IPS-18a (cell line): ENCODE measurements at regions not wholly inside any gene's neighbourhood (a gene's known extent, or its start where the extent isn't known, plus 50 kb on each side); places are given as distances from the start of the nearest gene placed in this dataset.

Experiments
- H3K27ac ChIP-seq: one replicate; pipeline ENCODE4 v1.5.1; 2013; ENCODE audit warnings: low read length
- H3K27me3 ChIP-seq: one replicate; pipeline ENCODE4 v1.6.1; 2013; ENCODE audit warnings: mild to moderate bottlenecking, low read length; ENCODE audit not compliant: control insufficient read depth, insufficient read depth
- H3K36me3 ChIP-seq: one replicate; pipeline ENCODE4 v1.6.1; 2013; ENCODE audit warnings: low read depth, low read length; ENCODE audit not compliant: control insufficient read depth
- H3K4me1 ChIP-seq: one replicate; pipeline ENCODE4 v1.6.1; 2013; ENCODE audit warnings: low read depth, low read length; ENCODE audit not compliant: control insufficient read depth
- H3K4me3 ChIP-seq: one replicate; pipeline ENCODE4 v1.5.1; 2013; ENCODE audit warnings: low read length
- H3K9ac ChIP-seq: one replicate; pipeline ENCODE4 v1.6.1; 2013; ENCODE audit warnings: mild to moderate bottlenecking, low read length, moderate library complexity
- H3K9me3 ChIP-seq: one replicate; pipeline ENCODE4 v1.6.1; 2013; ENCODE audit warnings: low read depth, low read length; ENCODE audit not compliant: control insufficient read depth

DNA sequence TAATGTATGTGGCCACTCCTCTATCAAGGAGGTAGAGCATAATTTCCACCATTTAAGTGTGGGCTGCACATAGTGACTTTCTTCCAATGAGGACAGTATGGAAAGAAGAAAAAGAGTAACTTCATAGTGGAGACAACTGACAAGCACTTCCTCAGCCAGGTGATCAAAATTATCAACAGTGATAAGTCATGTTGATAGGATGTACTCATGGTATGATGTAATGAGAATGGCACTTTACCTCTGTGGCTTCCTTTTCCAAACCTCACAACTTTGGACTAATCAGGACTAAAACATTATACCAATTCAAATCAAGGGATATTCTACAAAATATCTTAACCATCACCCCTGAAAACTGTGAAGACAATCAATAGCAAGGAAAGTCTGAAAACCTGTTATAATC, 302.3 kb upstream of the CITED2 start:
- Histone ChIP-seq H3K36me3 (no peaks in the 10 kb centered on the region), H3K27me3 (no peaks in the 10 kb centered on the region), H3K27ac (no peak overlapping the region), H3K9me3 (no peaks in the 10 kb centered on the region), H3K9ac (no peak overlapping the region), H3K4me3 (no peak overlapping the region), H3K4me1 (no peaks in the 10 kb centered on the region)

DNA sequence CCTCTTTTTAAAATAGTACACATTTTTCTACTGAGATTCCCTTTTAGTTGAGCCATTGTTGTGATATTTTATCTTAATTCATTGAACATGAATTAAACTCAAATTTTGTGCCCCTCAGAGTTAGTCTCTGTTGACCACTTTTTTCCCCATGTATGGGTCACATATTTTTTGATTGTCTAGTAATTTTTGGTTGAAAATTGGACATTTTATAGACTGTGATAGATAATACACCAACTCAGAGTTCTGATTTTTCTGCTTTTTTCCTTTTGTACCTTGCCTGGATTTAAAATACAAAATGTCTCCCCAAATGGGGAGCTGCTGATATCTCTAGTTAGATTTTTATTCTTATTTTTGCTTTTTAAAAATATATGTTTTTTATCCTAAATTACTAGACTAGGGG, 291.8 kb upstream of the CITED2 start:
- Histone ChIP-seq H3K27ac (no peak overlapping the region), H3K9me3 (no peaks in the 10 kb centered on the region)

DNA sequence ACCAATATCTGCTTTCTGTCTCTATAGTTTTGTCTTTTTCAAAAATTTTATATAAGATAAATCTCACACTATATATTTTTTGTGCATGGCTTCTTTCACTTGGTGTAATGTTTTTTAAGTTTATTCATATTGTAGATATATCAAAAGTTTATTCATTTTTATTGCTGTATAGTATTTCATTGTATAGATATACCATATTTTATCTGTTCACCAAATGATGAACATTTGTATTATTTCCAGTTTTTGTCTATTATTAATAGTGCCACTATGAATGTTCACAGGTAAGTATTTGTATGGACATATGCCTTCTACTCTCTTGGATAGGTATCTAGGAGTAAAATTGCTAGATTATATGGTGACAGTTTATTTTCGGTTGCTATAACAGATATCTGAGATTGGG, 289.5 kb upstream of the CITED2 start:
- Histone ChIP-seq H3K9me3 (no peaks in the 10 kb centered on the region), H3K9ac (no peak overlapping the region), H3K27ac (no peak overlapping the region), H3K4me3 (no peak overlapping the region), H3K4me1 (no peaks in the 10 kb centered on the region), H3K36me3 (no peaks in the 10 kb centered on the region), H3K27me3 (no peaks in the 10 kb centered on the region)

More for the DNA sequence above, 291.8 kb upstream of the CITED2 start:
- no peaks in the 10 kb centered on the region for H3K4me1 ChIP-seq
- H3K27me3 ChIP-seq = no peaks in the 10 kb centered on the region
- H3K9ac ChIP-seq = no peak overlapping the region
- H3K36me3 ChIP-seq = no peaks in the 10 kb centered on the region
- H3K4me3 ChIP-seq = no peak overlapping the region

DNA sequence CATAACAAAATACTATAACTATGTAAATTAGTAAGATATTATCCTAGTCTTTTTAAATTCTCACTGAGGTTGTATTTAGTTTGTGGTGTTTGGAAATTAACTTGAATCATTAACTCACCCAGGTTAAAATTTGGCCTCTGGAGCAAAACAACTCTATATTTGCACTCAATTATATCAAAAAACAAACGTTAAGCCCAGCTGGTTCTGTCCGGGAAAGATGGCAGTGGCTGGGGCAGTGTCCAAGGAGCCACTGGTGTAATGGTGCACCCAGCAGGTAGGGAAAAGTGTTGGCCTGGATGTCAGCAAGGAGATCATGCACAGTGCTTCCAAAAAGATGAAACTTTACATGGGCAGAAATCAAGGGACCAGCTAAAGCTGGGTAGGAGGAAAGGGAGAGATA, 285.3 kb upstream of the CITED2 start:
- Histone ChIP-seq H3K27ac (no peak overlapping the region), H3K9me3 (no peaks in the 10 kb centered on the region), H3K9ac (no peak overlapping the region), H3K4me1 (peaks cover 13% of the 10 kb centered on the region), H3K36me3 (no peaks in the 10 kb centered on the region), H3K27me3 (no peaks in the 10 kb centered on the region), H3K4me3 (no peak overlapping the region)

DNA sequence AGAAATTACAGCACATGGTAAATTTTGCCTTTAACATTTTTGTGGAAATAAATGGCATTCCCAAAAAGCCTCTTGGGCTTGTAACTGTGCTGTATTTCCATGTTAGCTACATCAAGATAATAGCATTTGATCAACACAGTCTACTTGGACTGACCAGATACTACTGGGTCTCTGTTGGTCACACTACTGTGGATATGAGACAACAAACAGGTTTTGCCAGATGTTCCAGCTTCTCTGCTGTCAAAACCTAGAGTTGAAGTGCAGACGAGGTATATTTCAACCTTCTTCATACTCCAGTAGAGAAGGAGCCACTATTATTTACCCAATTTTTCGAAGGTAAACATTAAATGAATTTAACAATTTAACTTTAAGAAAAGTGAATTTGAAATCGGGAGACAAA, 284.7 kb upstream of the CITED2 start:
- no peaks in the 10 kb centered on the region for H3K27me3 ChIP-seq
- H3K36me3 ChIP-seq = no peaks in the 10 kb centered on the region
- no peak overlapping the region for H3K9ac ChIP-seq
- peaks cover 14% of the 10 kb centered on the region for H3K4me1 ChIP-seq
- no peak overlapping the region for H3K27ac ChIP-seq
- no peaks in the 10 kb centered on the region for H3K9me3 ChIP-seq
- H3K4me3 ChIP-seq = no peak overlapping the region

DNA sequence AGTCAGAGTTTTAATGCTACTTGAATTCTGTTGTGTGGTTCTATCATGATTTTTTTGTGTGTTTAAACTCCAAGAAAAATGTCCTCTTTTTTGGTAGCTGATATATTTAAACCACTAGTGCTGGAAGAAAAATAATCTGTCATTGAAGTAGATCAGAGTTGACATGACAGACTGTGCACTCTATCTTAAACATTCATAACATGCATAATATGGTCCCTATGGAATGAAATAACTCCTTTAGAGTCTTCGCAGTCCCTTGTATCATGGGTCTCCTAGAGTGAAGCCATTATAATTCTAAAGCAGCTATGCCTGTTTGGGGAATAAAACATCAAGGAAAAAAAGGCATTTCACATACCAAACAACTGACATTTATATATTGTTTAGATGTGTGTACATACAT, 282.7 kb upstream of the CITED2 start:
- H3K9ac ChIP-seq = no peak overlapping the region
- H3K9me3 ChIP-seq = no peaks in the 10 kb centered on the region
- peaks cover 17% of the 10 kb centered on the region for H3K4me1 ChIP-seq
- H3K36me3 ChIP-seq = no peaks in the 10 kb centered on the region
- H3K27ac ChIP-seq = no peak overlapping the region
- H3K27me3 ChIP-seq = no peaks in the 10 kb centered on the region
- no peak overlapping the region for H3K4me3 ChIP-seq

DNA sequence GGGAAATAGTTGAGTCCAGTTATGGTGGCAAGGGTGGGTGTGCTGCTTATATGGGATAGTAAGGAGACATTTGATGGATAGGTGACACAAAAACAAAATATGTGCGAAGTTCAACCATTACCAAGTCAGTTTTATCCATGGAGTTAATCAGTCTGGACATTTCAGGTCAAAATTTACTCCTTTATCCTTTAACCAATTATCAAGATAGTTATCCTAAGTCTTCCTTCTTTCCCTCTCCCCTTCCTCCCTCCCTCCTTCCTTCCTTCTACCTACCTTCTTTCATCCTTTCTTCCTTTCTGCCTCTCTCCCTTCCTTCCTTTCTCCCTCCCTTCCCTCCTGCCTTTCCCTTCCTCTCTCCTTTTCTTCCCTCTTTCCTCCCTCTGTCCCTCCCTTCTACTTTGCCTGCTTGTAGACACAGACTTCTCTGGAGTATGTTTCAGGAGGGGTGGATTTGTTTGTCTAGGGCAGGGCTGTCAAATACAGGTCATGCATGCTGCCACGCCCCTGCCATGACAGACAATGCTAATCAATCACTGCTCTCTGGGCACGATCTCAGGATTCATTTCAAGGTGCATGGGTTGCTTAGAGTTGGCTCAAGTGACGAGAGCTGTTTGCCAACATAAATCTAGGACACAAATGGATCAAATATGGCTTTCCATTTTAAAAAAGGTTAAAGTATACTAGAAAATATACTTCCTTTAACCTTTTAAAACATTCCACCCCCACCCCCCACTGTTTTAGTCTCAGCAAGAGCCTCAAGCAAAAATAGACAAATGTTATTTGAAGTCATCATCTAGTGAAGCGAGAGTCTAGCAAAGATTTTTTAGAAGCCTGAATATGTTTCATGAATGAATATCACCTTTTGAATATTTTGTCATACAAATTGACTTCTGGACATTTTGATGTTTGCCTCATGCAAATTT, 281.6 kb upstream of the CITED2 start:
- Histone ChIP-seq H3K9me3 (no peaks in the 10 kb centered on the region), H3K36me3 (no peaks in the 10 kb centered on the region), H3K4me1 (peaks cover 17% of the 10 kb centered on the region), H3K27ac (no peak overlapping the region), H3K4me3 (no peak overlapping the region), H3K27me3 (no peaks in the 10 kb centered on the region), H3K9ac (no peak overlapping the region)

DNA sequence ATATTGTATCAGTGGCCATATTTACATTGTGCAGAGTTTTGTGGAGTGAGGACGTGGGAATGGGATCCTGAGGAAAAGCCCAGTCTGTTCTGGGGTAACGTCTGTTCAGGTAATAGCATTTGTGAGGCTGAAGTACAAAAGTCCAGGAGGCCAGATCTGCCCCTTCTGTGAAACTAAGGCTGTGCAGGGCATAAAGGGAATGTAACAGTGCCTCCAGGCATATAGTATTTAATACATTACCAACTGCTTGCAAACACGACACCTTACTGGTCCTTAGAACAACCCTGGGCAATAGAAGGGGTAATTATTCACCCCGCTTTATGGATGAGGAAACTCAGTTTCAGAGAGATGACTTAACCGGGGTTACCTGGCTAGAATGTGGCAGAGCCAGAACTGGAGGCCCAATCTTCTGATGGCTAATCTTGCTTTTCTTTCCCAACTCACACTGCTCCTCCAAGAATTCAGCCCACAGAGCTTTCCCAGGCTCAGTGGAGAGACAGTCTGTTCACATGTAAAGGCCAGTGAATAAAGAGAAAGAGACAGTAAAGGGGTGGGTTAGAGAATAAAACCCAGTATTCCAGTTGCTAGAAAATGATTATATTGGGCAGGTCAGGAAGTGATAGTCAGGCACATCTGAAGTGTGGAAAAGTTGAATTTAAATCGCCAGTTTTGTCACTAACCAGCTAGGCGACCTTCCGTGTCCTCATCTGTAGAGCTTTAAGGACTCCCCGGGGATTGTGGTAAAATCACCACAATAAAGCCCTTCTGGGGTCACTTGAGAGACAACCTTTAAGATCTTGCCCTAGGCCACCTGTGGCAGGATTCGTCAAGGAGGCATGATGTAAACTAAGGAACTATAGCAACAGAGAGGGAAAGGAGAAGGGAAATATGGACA, 280.7 kb upstream of the CITED2 start:
- Histone ChIP-seq H3K36me3 (no peaks in the 10 kb centered on the region), H3K4me1 (peaks cover 17% of the 10 kb centered on the region), H3K9me3 (no peaks in the 10 kb centered on the region), H3K9ac (no peak overlapping the region), H3K27me3 (no peaks in the 10 kb centered on the region), H3K27ac (no peak overlapping the region), H3K4me3 (no peak overlapping the region)

DNA sequence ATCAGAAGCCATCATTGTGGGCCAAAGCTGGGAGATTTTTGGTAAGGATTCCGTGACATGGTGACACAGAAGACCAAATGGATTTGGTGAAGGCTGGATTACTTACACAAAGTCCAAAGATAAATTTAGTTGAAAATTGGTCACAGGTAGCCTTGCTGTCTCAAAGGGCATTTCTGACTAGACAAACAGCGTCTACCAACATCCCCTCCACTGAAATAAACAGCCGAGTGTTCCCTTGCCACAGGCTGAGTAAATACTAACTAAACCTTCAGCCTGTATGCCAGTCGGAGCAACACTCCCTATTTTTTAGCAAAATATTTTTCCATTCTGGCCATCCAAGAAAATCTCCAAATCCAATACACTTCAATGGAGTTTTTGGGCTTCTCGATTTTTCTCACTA, 279.9 kb upstream of the CITED2 start:
- Histone ChIP-seq H3K9me3 (no peaks in the 10 kb centered on the region), H3K4me3 (no peak overlapping the region), H3K36me3 (no peaks in the 10 kb centered on the region), H3K4me1 (peaks cover 17% of the 10 kb centered on the region), H3K27ac (no peak overlapping the region), H3K9ac (no peak overlapping the region), H3K27me3 (no peaks in the 10 kb centered on the region)

DNA sequence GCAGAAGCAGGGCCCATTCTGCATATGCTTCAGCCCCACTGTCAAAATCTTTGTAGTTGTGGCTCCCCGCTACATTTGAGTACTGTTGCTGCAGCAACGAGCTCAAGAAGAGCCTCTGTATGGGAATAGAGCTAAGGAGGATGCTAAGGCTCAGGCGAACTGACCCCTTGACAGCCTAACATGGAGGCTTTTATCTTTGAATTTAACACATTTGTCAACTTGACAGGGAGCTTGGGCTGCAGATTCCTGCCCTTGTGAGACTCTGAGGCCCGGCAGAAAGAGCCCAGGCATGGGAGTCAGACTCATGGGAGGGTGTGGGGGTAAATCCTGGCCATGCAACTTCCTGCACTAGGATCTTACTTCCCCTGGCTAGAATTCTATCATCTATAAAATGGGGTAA, 278.7 kb upstream of the CITED2 start:
- Histone ChIP-seq H3K27ac (no peak overlapping the region), H3K4me1 (peaks cover 17% of the 10 kb centered on the region), H3K27me3 (no peaks in the 10 kb centered on the region), H3K36me3 (no peaks in the 10 kb centered on the region), H3K9me3 (no peaks in the 10 kb centered on the region), H3K4me3 (no peak overlapping the region), H3K9ac (no peak overlapping the region)

DNA sequence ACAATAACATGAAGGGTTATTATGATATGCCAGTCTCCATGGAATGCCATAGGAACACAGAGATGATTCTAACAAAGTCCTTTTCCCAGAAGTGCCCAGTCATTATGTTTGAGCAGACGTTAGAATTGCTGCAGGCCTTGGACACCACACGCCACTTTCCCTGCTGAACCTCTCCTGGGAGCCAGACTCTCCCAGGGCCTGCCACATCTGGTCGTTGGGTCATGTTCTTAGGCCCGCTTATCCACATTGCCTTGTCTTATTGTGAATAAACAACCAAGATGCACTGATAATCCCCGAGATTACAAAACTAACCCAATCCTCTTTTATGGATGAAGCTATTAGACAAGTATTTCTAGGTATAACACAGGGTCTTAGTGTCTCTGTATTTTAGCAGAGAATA, 276.5 kb upstream of the CITED2 start:
- Histone ChIP-seq H3K4me3 (no peak overlapping the region), H3K9ac (no peak overlapping the region), H3K4me1 (peaks cover 16% of the 10 kb centered on the region), H3K36me3 (no peaks in the 10 kb centered on the region), H3K27ac (no peak overlapping the region), H3K27me3 (no peaks in the 10 kb centered on the region), H3K9me3 (no peaks in the 10 kb centered on the region)
